ENCODE measurements at regions not wholly inside any gene's neighbourhood (a gene's known extent, or its start where the extent isn't known, plus 50 kb on each side); places are given as distances from the start of the nearest gene placed in this dataset.

DNA sequence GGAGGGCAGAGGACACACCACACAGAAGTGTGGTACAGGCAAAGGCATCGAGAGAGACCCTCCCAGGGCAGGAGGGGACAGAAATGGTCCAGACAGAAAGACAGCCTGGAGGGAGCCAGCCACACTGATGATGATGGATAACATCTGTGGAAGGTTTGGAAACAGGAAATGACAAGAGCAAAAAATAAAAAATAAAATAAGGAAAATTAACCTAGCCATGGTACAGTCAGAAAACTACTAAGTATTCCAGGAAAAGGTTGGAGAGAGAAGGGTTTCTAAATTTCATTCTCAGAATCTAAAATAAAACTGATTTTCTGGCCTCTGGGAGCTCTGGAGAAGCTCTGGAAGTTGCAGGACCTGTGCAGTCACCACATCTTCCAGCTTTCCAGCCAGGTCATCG lies 115.2 kb upstream of the VSTM2B start:
- Histone ChIP-seq H3K4me1 (ENCODE audit: insufficient read depth, low read length, poor library complexity, severe bottlenecking) (no peaks in the 10 kb centered on the region), H4K20me1 (ENCODE audit: insufficient read depth, low read length) (no peaks in the 10 kb centered on the region), H3K27ac (ENCODE audit: low read depth, low read length, poor library complexity, severe bottlenecking) (no peak overlapping the region), H3K9me3 (ENCODE audit: low read length) (no peaks in the 10 kb centered on the region), H3K79me2 (ENCODE audit: insufficient read depth, low read depth, low read length) (no peaks in the 10 kb centered on the region), H3K4me2 (ENCODE audit: low read length) (no peak overlapping the region), H3K4me3 (ENCODE audit: low read depth, low read length, poor library complexity, severe bottlenecking) (no peak overlapping the region), H2AFZ (ENCODE audit: low read length) (no peak overlapping the region), H3K36me3 (ENCODE audit: insufficient read depth, low read length) (no peaks in the 10 kb centered on the region), H3K9me2 (ENCODE audit: insufficient read depth, low read length) (no peaks in the 10 kb centered on the region)
- intact Hi-C loops (cut with micrococcal nuclease; ENCODE audit: unreplicated experiment): no loop called here
- BruUV-seq (replicated peaks): no TSS peak
- no peak for TF ChIP-seq EZH2phosphoT487 (IDR thresholded peaks at IDR 0.05; ENCODE audit: borderline replicate concordance, low read depth, low read length)
- TF ChIP-seq, protein P1, sequence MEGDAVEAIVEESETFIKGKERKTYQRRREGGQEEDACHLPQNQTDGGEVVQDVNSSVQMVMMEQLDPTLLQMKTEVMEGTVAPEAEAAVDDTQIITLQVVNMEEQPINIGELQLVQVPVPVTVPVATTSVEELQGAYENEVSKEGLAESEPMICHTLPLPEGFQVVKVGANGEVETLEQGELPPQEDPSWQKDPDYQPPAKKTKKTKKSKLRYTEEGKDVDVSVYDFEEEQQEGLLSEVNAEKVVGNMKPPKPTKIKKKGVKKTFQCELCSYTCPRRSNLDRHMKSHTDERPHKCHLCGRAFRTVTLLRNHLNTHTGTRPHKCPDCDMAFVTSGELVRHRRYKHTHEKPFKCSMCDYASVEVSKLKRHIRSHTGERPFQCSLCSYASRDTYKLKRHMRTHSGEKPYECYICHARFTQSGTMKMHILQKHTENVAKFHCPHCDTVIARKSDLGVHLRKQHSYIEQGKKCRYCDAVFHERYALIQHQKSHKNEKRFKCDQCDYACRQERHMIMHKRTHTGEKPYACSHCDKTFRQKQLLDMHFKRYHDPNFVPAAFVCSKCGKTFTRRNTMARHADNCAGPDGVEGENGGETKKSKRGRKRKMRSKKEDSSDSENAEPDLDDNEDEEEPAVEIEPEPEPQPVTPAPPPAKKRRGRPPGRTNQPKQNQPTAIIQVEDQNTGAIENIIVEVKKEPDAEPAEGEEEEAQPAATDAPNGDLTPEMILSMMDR (conservative IDR thresholded peaks at IDR 0.05; ENCODE audit: low read length): no peak
- ChIA-PET CTCF (ENCODE audit: unreplicated experiment) (no interaction called here), POLR2A (no interaction called here)
- no peak for DNase-seq (ENCODE audit: low spot score)

DNA sequence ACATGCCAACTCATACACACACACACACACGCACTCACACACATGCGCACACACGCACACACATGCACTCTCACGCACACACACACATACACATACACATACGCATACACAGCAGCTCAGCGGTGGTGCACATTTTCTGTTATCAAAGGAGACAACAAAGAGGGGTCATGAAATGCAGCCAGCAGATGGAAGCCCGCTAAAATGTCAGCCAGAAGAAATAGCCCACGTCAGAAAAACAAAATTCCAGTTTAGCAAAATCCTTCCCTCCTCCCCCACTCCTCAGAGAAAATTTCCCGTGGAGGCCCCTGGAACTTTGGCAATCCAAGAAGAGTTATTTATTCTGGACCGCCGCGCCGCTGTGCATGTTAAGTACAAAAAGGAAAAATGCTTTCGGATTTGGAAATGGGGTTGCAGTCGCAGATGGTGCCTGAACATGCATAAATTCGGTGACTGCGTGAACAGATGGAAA lies 114.6 kb upstream of the VSTM2B start:
- ChIA-PET CTCF (ENCODE audit: unreplicated experiment) (no interaction called here), POLR2A (no interaction called here)
- Histone ChIP-seq H3K36me3 (ENCODE audit: insufficient read depth, low read length) (no peaks in the 10 kb centered on the region), H3K79me2 (ENCODE audit: insufficient read depth, low read depth, low read length) (no peaks in the 10 kb centered on the region), H3K9me3 (ENCODE audit: low read length) (no peaks in the 10 kb centered on the region), H3K4me1 (ENCODE audit: insufficient read depth, low read length, poor library complexity, severe bottlenecking) (no peaks in the 10 kb centered on the region), H4K20me1 (ENCODE audit: insufficient read depth, low read length) (no peaks in the 10 kb centered on the region), H2AFZ (ENCODE audit: low read length) (no peak overlapping the region), H3K9me2 (ENCODE audit: insufficient read depth, low read length) (no peaks in the 10 kb centered on the region), H3K4me2 (ENCODE audit: low read length) (no peak overlapping the region), H3K4me3 (ENCODE audit: low read depth, low read length, poor library complexity, severe bottlenecking) (no peak overlapping the region), H3K27ac (ENCODE audit: low read depth, low read length, poor library complexity, severe bottlenecking) (no peak overlapping the region)
- TF ChIP-seq EZH2phosphoT487 (IDR thresholded peaks at IDR 0.05; ENCODE audit: borderline replicate concordance, low read depth, low read length): no peak
- intact Hi-C loops (cut with micrococcal nuclease; ENCODE audit: unreplicated experiment): no loop called here
- BruUV-seq (replicated peaks): no TSS peak
- DNase-seq (ENCODE audit: low spot score): no peak

DNA sequence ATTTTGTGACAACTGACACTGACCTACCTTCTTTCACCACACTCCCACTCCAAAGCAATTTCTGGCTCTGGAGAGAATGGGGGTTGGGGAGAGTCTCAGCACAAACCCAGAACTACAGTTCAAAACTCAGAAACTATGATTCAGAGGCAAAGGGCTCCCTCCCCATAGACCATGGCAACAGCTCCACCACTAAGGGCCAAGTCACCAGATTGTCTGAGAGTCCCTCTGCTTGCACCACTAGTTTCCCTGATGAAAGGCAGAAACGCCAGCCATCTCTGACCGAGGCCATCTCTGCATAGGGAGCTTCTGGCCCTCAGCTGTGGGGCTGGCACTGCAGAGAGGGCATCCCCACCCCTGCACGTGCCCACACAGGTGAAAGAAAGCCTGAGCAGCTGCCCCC lies 112.4 kb upstream of the VSTM2B start:
- Histone ChIP-seq H3K9me3 (ENCODE audit: low read length) (no peaks in the 10 kb centered on the region), H3K27ac (ENCODE audit: low read depth, low read length, poor library complexity, severe bottlenecking) (no peak overlapping the region), H3K4me3 (ENCODE audit: low read depth, low read length, poor library complexity, severe bottlenecking) (no peak overlapping the region), H3K4me1 (ENCODE audit: insufficient read depth, low read length, poor library complexity, severe bottlenecking) (no peaks in the 10 kb centered on the region), H3K4me2 (ENCODE audit: low read length) (no peak overlapping the region), H3K36me3 (ENCODE audit: insufficient read depth, low read length) (no peaks in the 10 kb centered on the region), H2AFZ (ENCODE audit: low read length) (no peak overlapping the region), H4K20me1 (ENCODE audit: insufficient read depth, low read length) (no peaks in the 10 kb centered on the region), H3K9me2 (ENCODE audit: insufficient read depth, low read length) (no peaks in the 10 kb centered on the region), H3K79me2 (ENCODE audit: insufficient read depth, low read depth, low read length) (no peaks in the 10 kb centered on the region)
- no TSS peak for BruUV-seq (replicated peaks)
- no peak for TF ChIP-seq EZH2phosphoT487 (IDR thresholded peaks at IDR 0.05; ENCODE audit: borderline replicate concordance, low read depth, low read length)
- TF ChIP-seq, protein P1 (conservative IDR thresholded peaks at IDR 0.05; ENCODE audit: low read length): no peak
- intact Hi-C loops (cut with micrococcal nuclease; ENCODE audit: unreplicated experiment): no loop called here
- ChIA-PET CTCF (ENCODE audit: unreplicated experiment) (no interaction called here), POLR2A (interaction anchor here (0.6 kb wide), 1 partner anchor 26 kb away, joined by 3 read pairs; no protein-coding TSS in a partner anchor)
- DNase-seq (ENCODE audit: low spot score): no peak
